ENCODE measurements at regions not wholly inside any gene's neighbourhood (a gene's known extent, or its start where the extent isn't known, plus 50 kb on each side); places are given as distances from the start of the nearest gene placed in this dataset.

DNA sequence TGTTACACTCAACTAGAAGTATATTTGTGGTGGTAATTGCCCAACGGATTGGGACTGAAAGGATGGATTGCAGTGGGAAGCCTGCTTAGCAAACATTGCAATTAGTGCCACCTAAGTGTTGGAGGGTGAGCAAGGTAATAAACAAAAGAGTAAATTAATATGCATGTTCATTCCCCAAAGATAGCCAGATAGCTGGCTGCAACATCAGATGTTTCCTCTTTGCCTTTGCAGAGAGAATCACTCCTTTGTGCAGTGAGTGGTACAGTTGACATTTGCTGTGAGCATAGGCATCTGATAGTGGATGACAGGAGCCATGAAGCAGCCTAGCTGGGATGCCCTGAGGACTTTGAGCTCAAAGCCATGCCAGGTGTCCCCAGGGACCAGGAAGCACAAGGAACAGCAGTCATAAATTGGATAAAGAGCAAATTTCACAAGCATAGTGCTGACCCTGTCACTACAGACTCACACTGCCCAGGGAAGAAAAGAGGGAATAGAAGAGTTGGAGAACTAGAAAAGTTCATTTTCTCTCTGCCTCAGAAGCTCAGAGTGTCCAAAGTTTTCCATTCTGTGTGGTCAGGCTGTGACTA, 336.1 kb upstream of the SLC30A5 start:
- H3K27me3 ChIP-seq, result no peaks in the 10 kb centered on the region
- no peak overlapping the region for H3K27ac ChIP-seq
- no peak overlapping the region for H3K4me3 ChIP-seq
- no peaks in the 10 kb centered on the region for H3K4me1 ChIP-seq
- no peak for DNase-seq
- no peaks in the 10 kb centered on the region for H3K36me3 ChIP-seq
- intact Hi-C loops (cut with DNase I; ENCODE audit: low total_unique reads), result no loop called here
- no peaks in the 10 kb centered on the region for H3K9me3 ChIP-seq
- TF ChIP-seq, protein P1, sequence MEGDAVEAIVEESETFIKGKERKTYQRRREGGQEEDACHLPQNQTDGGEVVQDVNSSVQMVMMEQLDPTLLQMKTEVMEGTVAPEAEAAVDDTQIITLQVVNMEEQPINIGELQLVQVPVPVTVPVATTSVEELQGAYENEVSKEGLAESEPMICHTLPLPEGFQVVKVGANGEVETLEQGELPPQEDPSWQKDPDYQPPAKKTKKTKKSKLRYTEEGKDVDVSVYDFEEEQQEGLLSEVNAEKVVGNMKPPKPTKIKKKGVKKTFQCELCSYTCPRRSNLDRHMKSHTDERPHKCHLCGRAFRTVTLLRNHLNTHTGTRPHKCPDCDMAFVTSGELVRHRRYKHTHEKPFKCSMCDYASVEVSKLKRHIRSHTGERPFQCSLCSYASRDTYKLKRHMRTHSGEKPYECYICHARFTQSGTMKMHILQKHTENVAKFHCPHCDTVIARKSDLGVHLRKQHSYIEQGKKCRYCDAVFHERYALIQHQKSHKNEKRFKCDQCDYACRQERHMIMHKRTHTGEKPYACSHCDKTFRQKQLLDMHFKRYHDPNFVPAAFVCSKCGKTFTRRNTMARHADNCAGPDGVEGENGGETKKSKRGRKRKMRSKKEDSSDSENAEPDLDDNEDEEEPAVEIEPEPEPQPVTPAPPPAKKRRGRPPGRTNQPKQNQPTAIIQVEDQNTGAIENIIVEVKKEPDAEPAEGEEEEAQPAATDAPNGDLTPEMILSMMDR (IDR thresholded peaks at IDR 0.05), result no peak

DNA sequence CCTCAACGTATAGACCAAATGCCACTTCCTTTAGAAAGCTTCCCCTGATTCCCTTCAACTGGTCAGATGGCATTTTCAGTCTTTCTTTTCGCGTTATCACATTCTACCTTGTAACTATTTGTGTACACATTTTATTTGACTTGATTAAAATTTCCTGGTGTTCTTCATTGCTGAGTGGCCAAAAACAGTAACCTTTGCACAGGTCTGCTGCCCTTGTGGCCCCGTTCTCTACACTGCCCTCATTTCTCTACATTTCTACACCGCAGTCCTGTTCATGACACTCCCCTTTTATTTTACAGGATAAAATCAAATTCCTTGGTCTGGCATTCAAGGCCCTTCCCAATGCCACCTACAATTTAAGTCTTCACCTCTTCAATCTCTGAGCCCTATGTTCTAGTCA, 334.2 kb upstream of the SLC30A5 start:
- no peaks in the 10 kb centered on the region for H3K9me3 ChIP-seq
- H3K4me1 ChIP-seq, result no peaks in the 10 kb centered on the region
- intact Hi-C loops (cut with DNase I; ENCODE audit: low total_unique reads), result no loop called here
- no peak for DNase-seq
- no peaks in the 10 kb centered on the region for H3K27me3 ChIP-seq
- H3K4me3 ChIP-seq, result no peak overlapping the region
- H3K27ac ChIP-seq, result no peak overlapping the region
- TF ChIP-seq, protein P1 (IDR thresholded peaks at IDR 0.05), result no peak
- H3K36me3 ChIP-seq, result no peaks in the 10 kb centered on the region

DNA sequence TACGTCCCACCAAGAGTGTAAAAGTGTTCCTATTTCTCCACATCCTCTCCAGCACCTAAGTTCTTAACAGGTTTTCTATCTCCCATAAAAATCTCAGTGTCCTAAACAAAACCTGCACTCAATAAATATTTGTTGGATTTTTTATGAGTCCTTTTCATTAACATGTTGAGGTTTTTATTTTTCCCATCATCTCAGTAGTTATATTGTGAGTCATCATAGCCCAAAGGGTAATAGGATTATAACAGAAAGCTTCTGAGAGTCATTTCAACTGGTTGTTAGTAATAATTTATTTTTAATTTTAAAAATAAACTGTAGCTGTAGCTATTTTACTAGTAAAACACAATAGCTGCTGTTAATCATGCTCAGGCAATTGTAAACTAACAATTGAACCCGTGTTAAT, 331.6 kb upstream of the SLC30A5 start:
- Histone ChIP-seq H3K9me3 (no peaks in the 10 kb centered on the region), H3K4me3 (no peak overlapping the region), H3K27me3 (no peaks in the 10 kb centered on the region), H3K36me3 (no peaks in the 10 kb centered on the region), H3K27ac (no peak overlapping the region), H3K4me1 (no peaks in the 10 kb centered on the region)
- TF ChIP-seq, protein P1 (IDR thresholded peaks at IDR 0.05), result no peak
- intact Hi-C loops (cut with DNase I; ENCODE audit: low total_unique reads), result no loop called here
- no peak for DNase-seq

DNA sequence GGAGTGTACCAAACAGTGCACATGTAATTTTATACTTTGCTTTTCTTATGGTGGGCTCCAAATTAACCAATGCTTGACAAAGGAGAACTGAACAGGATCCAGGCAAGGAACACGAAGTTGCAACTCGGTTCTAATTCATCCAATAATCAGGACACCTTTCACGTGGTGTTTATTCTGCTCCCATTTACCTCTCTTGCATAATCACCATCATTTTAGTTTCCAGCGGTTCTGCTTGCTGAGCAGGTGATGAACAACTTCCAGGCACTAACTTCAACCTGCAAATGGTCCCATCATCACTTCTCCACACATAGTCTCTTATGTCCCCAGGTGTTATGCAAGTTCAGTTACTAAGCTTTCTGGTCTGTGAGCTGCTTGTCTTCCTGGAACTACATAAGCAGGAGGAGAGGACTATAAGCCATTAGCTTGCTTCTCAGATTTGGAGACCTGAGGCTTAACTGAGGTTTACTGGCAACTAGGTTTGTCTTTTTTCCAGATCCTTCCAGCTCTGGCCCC, 326.8 kb upstream of the SLC30A5 start:
- H3K4me1 ChIP-seq, result no peaks in the 10 kb centered on the region
- H3K36me3 ChIP-seq, result no peaks in the 10 kb centered on the region
- TF ChIP-seq, protein P1 (IDR thresholded peaks at IDR 0.05), result no peak

DNA sequence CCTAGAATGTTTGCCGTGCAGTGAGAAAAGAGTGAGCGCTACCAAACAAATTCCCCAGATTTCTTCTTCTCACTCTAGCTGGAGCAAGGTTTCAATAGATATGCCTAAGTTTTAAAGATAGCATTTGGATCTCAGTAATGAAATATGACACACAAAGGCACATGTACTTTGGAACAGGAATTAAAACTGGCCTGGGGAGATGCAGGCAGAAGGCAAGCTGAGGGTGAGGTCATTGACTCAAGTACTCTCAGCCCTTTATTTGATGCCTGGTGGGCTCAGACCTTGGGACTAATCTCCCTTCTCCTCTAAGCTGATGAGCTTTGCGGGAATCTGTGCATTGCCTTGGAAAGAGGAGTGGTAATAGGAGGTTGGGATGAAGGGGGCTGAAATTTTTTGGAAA, 323.3 kb upstream of the SLC30A5 start:
- H3K4me3 ChIP-seq, result no peak overlapping the region
- no peak for DNase-seq
- TF ChIP-seq, protein P1 (IDR thresholded peaks at IDR 0.05), result no peak
- H3K9me3 ChIP-seq, result no peaks in the 10 kb centered on the region
- H3K27me3 ChIP-seq, result no peaks in the 10 kb centered on the region
- no peaks in the 10 kb centered on the region for H3K4me1 ChIP-seq
- intact Hi-C loops (cut with DNase I; ENCODE audit: low total_unique reads), result no loop called here
- H3K27ac ChIP-seq, result no peak overlapping the region
- H3K36me3 ChIP-seq, result no peaks in the 10 kb centered on the region

More for the DNA sequence above, 326.8 kb upstream of the SLC30A5 start:
- Histone ChIP-seq H3K27ac (no peak overlapping the region), H3K4me3 (no peak overlapping the region), H3K27me3 (no peaks in the 10 kb centered on the region), H3K9me3 (no peaks in the 10 kb centered on the region)
- intact Hi-C loops (cut with DNase I; ENCODE audit: low total_unique reads), result no loop called here
- no peak for DNase-seq

DNA sequence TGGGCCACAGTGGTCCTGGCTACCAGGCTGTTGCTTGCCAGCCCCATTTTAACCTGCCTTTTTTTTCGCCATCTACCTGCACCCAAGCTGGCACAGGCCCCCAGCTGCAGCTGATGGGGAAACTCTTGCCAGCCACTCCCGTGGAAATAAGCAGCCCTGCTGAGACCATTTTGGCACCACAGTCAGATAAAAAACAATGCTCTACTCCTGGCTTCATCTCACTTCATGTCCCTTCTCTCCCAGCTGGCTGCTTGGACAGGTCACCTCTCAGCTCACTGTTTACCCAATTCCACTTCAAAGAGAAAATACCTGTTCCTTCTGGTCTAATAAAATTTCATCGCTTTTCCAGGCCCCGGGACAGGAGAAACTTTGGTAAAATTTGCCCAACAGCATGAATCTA, 322.6 kb upstream of the SLC30A5 start:
- Histone ChIP-seq H3K4me1 (no peaks in the 10 kb centered on the region), H3K4me3 (no peak overlapping the region), H3K27me3 (no peaks in the 10 kb centered on the region), H3K9me3 (no peaks in the 10 kb centered on the region), H3K27ac (no peak overlapping the region), H3K36me3 (no peaks in the 10 kb centered on the region)
- no peak for DNase-seq
- TF ChIP-seq, protein P1 (IDR thresholded peaks at IDR 0.05), result no peak
- intact Hi-C loops (cut with DNase I; ENCODE audit: low total_unique reads), result no loop called here
